ENCODE measurements at regions not wholly inside any gene's neighbourhood (a gene's known extent, or its start where the extent isn't known, plus 50 kb on each side); places are given as distances from the start of the nearest gene placed in this dataset.

GRCh38 chr10:5314840-5315239 lies 49.9 kb upstream of the UCN3 start:
- H3K27ac ChIP-seq (ENCODE audit: low read length) = no peak overlapping the region
- ChIA-PET POLR2A (no interaction called here), CTCF (no interaction called here)
- no TSS peak for BruUV-seq (replicated peaks)
- no peaks in the 10 kb centered on the region for H3K36me3 ChIP-seq (ENCODE audit: control insufficient read depth, insufficient read depth, low read length)
- in situ Hi-C loops (cut with HindIII; ENCODE audit: low pct_unique_long_range_greater_than_20kb, low sequenced_read_pairs) = no loop called here
- intact Hi-C loops (cut with micrococcal nuclease; ENCODE audit: unreplicated experiment) = no loop called here
- H3K27me3 ChIP-seq (ENCODE audit: control insufficient read depth, insufficient read depth, low read length) = no peaks in the 10 kb centered on the region
- H3K4me1 ChIP-seq (ENCODE audit: control insufficient read depth, insufficient read depth, low read length) = no peaks in the 10 kb centered on the region
- ATAC-seq (no peak), DNase-seq (ENCODE audit: low read depth, low spot score) (no peak)
- no peaks in the 10 kb centered on the region for H3K9me3 ChIP-seq (ENCODE audit: control insufficient read depth, insufficient read depth, low read depth, low read length)
- no peak overlapping the region for H3K4me3 ChIP-seq (ENCODE audit: low read depth in 2 of 2, low read length in 2 of 2)
- no peak for TF ChIP-seq SIN3A (IDR thresholded peaks at IDR 0.05; ENCODE audit: borderline replicate concordance, insufficient read depth, low read depth, low read length)
- no peak for TF ChIP-seq REST (IDR thresholded peaks at IDR 0.05; ENCODE audit: insufficient read depth in 1 of 2, low read depth in 2 of 2, low read length in 1 of 2)
- TF ChIP-seq, protein P1, sequence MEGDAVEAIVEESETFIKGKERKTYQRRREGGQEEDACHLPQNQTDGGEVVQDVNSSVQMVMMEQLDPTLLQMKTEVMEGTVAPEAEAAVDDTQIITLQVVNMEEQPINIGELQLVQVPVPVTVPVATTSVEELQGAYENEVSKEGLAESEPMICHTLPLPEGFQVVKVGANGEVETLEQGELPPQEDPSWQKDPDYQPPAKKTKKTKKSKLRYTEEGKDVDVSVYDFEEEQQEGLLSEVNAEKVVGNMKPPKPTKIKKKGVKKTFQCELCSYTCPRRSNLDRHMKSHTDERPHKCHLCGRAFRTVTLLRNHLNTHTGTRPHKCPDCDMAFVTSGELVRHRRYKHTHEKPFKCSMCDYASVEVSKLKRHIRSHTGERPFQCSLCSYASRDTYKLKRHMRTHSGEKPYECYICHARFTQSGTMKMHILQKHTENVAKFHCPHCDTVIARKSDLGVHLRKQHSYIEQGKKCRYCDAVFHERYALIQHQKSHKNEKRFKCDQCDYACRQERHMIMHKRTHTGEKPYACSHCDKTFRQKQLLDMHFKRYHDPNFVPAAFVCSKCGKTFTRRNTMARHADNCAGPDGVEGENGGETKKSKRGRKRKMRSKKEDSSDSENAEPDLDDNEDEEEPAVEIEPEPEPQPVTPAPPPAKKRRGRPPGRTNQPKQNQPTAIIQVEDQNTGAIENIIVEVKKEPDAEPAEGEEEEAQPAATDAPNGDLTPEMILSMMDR (IDR thresholded peaks at IDR 0.05) = no peak
- no peak for TF ChIP-seq POLR2AphosphoS5 (IDR thresholded peaks at IDR 0.05; ENCODE audit: low read depth, low read length)
- no peak for TF ChIP-seq TCF7L2 (IDR thresholded peaks at IDR 0.05; ENCODE audit: low read depth, low read length)
